H1 (cell line): ENCODE measurements at regions not wholly inside any gene's neighbourhood (a gene's known extent, or its start where the extent isn't known, plus 50 kb on each side); places are given as distances from the start of the nearest gene placed in this dataset.

Experiments used
- CTCF ChIA-PET: fragments of 300-600 bp; sonication (Branson Sonifier 250); formaldehyde crosslinking; loops from one replicate; lab custom pipeline; 2021; ENCODE audit not compliant: partially characterized antibody; lab: Charles Lee
- POLR2A ChIA-PET: fragments of 300-600 bp; sonication (Branson Sonifier 250); formaldehyde crosslinking; loops from one replicate; lab custom pipeline; 2021; ENCODE audit warnings: inconsistent platforms; ENCODE audit not compliant: partially characterized antibody; lab: Charles Lee
- DNase-seq, 2 experiments: peaks; one replicate each; pipeline versions ENCODE4 v3.0.0 to v3.0.0-alpha.2; 2010 to 2022; ENCODE audit warnings: low spot score in 2 of 2, low read depth in 1 of 2, mixed read lengths in 1 of 2
- FAIRE-seq: peaks from 2 replicates; lab custom pipeline; 2011; peaks lifted over from hg19 to GRCh38; lab: Jason Lieb, UNC
- H2AFZ ChIP-seq: 2 replicates; pipeline ENCODE4 v1.8.1; 2012; ENCODE audit warnings: low read length, inconsistent platforms
- H2AK5ac ChIP-seq: 2 replicates; pipeline ENCODE4 v1.6.1; 2013; ENCODE audit warnings: low read depth, low read length
- H2BK120ac ChIP-seq: replicated peaks from 2 replicates; pipeline ENCODE3; 2013; ENCODE audit warnings: low read depth, low read length, inconsistent platforms
- H2BK12ac ChIP-seq: 2 replicates; pipeline ENCODE4 v1.6.1; 2013; ENCODE audit warnings: low read depth, low read length
- H2BK15ac ChIP-seq: 2 replicates; pipeline ENCODE4 v1.6.1; 2013; ENCODE audit warnings: low read length
- H2BK20ac ChIP-seq: 2 replicates; pipeline ENCODE4 v1.6.1; 2013; ENCODE audit warnings: low read length
- H2BK5ac ChIP-seq: 2 replicates; pipeline ENCODE4 v1.6.1; 2013; ENCODE audit warnings: low read depth, low read length
- H3K14ac ChIP-seq: 2 replicates; pipeline ENCODE4 v1.6.1; 2013; ENCODE audit warnings: inconsistent platforms; ENCODE audit not compliant: insufficient read length
- H3K18ac ChIP-seq: 2 replicates; pipeline ENCODE4 v1.6.1; 2013; ENCODE audit warnings: low read length; ENCODE audit errors: extremely low read depth
- H3K23ac ChIP-seq: 2 replicates; pipeline ENCODE4 v1.6.1; 2013; ENCODE audit warnings: inconsistent platforms; ENCODE audit not compliant: insufficient read length
- H3K23me2 ChIP-seq: 2 replicates; pipeline ENCODE4 v1.6.1; 2013; ENCODE audit warnings: low read depth, low read length
- H3K27ac ChIP-seq: 2 replicates; pipeline ENCODE4 v1.6.1; 2011; ENCODE audit warnings: low read depth, low read length, inconsistent platforms
- H3K27me3 ChIP-seq, 4 experiments: replicated peaks in 1 of 4; 1 replicate in 1 of 4; 2 replicates in 3 of 4; pipeline versions ENCODE4 v1.6.1 to v1.8.1; 2011 to 2013; ENCODE audit warnings: low read length in 3 of 4, mild to moderate bottlenecking in 3 of 4, inconsistent platforms in 2 of 4, mixed read lengths in 2 of 4, moderate library complexity in 1 of 4; ENCODE audit not compliant: control insufficient read depth in 3 of 4, insufficient read depth in 3 of 4; ENCODE audit errors: extremely low read depth in 1 of 4
- H3K36me3 ChIP-seq, 4 experiments: 2 replicates each; pipeline versions ENCODE4 v1.6.1 to v1.8.1; 2011 to 2013; ENCODE audit warnings: mild to moderate bottlenecking in 4 of 4, low read length in 3 of 4, moderate library complexity in 2 of 4, control low read depth in 1 of 4, inconsistent platforms in 1 of 4; ENCODE audit not compliant: insufficient read depth in 4 of 4, control insufficient read depth in 2 of 4
- H3K4ac ChIP-seq: replicated peaks from 2 replicates; pipeline ENCODE3; 2013; ENCODE audit warnings: low read length, low read depth, mixed read lengths, inconsistent platforms; ENCODE audit not compliant: insufficient read length
- H3K4me1 ChIP-seq, 4 experiments: replicated peaks in 1 of 4; 1 replicate in 1 of 4; 2 replicates in 3 of 4; pipeline versions ENCODE4 v1.6.1 to v1.8.1; 2011 to 2013; ENCODE audit warnings: low read length in 3 of 4, inconsistent platforms in 2 of 4, mixed read lengths in 1 of 4; ENCODE audit not compliant: insufficient read depth in 4 of 4, control insufficient read depth in 3 of 4
- H3K4me2 ChIP-seq, 2 experiments: 2 replicates each; pipeline versions ENCODE4 v1.6.1 to v1.8.1; 2011 to 2013; ENCODE audit warnings: low read depth in 2 of 2, low read length in 2 of 2, control low read depth in 1 of 2, inconsistent platforms in 1 of 2, mild to moderate bottlenecking in 1 of 2; ENCODE audit not compliant: insufficient read depth in 1 of 2
- H3K4me3 ChIP-seq, 4 experiments: fragments of 200-600, 300-600 bp in 1 of 4; sonication (generic), shearing (Covaris generic), sonication (Bioruptor Twin) in 1 of 4; 2 replicates each; pipeline versions ENCODE4 v1.5.1 to v1.8.1; 2011 to 2016; ENCODE audit warnings: low read length in 4 of 4, low read depth in 3 of 4, control low read depth in 2 of 4, inconsistent platforms in 2 of 4, mild to moderate bottlenecking in 2 of 4, mixed read lengths in 1 of 4, moderate library complexity in 1 of 4; ENCODE audit not compliant: insufficient read depth in 2 of 4; ENCODE audit errors: extremely low read depth in 1 of 4
- H3K56ac ChIP-seq: replicated peaks from 2 replicates; pipeline ENCODE3; 2013; ENCODE audit warnings: low read depth, mild to moderate bottlenecking, mixed read lengths, low read length, inconsistent platforms; ENCODE audit not compliant: insufficient read length
- H3K79me1 ChIP-seq: 2 replicates; pipeline ENCODE4 v1.6.1; 2013; ENCODE audit warnings: low read depth, low read length, control low read depth
- H3K79me2 ChIP-seq, 2 experiments: 2 replicates each; pipeline versions ENCODE4 v1.6.1 to v1.8.1; 2012 to 2013; ENCODE audit warnings: low read length in 2 of 2, mild to moderate bottlenecking in 2 of 2, inconsistent platforms in 1 of 2; ENCODE audit not compliant: insufficient read depth in 2 of 2, control insufficient read depth in 1 of 2
- H3K9ac ChIP-seq, 4 experiments: replicated peaks in 1 of 4; 1 replicate in 1 of 4; 2 replicates in 3 of 4; pipeline versions ENCODE4 v1.6.1 to v1.8.1; 2011 to 2013; ENCODE audit warnings: low read depth in 3 of 4, low read length in 3 of 4, control low read depth in 2 of 4, mild to moderate bottlenecking in 2 of 4, moderate library complexity in 2 of 4, inconsistent platforms in 1 of 4; ENCODE audit errors: extremely low read depth in 1 of 4
- H3K9me3 ChIP-seq, 2 experiments: 2 replicates each; pipeline versions ENCODE4 v1.6.1 to v1.8.1; 2012 to 2013; ENCODE audit warnings: mild to moderate bottlenecking in 2 of 2, moderate library complexity in 2 of 2, control low read depth in 1 of 2, inconsistent platforms in 1 of 2, low read depth in 1 of 2, low read length in 1 of 2, mixed read lengths in 1 of 2; ENCODE audit not compliant: insufficient read depth in 2 of 2
- H4K20me1 ChIP-seq, 2 experiments: replicated peaks in 1 of 2; 2 replicates each; pipeline versions ENCODE3 to v1.8.1; 2011 to 2013; ENCODE audit warnings: inconsistent platforms in 2 of 2, low read length in 2 of 2, mild to moderate bottlenecking in 1 of 2; ENCODE audit not compliant: insufficient read depth in 2 of 2, control insufficient read depth in 1 of 2
- H4K5ac ChIP-seq: 2 replicates; pipeline ENCODE4 v1.6.1; 2013; ENCODE audit warnings: low read length, low read depth, mixed read lengths, inconsistent platforms; ENCODE audit not compliant: insufficient read length
- H4K8ac ChIP-seq: 2 replicates; pipeline ENCODE4 v1.8.0; 2013; ENCODE audit warnings: mild to moderate bottlenecking, moderate library complexity, low read length, inconsistent platforms; ENCODE audit not compliant: insufficient read depth; ENCODE audit errors: extremely low read depth
- H4K91ac ChIP-seq: replicated peaks from 2 replicates; pipeline ENCODE3; 2013; ENCODE audit warnings: low read length, mixed read lengths, inconsistent platforms; ENCODE audit not compliant: insufficient read length
- CBX5 ChIP-seq: fragments of 300-800, 300-1000 bp; sonication (generic); IDR thresholded peaks from 2 replicates; pipeline ENCODE4 v1.7.1; 2016; ENCODE audit warnings: antibody characterized with exemption, low read length, low read depth
- CREB1 ChIP-seq: IDR thresholded peaks from 2 replicates; pipeline ENCODE4 v1.6.1; 2012; ENCODE audit warnings: inconsistent platforms
- CTBP2 ChIP-seq: IDR thresholded peaks from 2 replicates; pipeline ENCODE4 v1.7.0; 2011; ENCODE audit warnings: borderline replicate concordance, mild to moderate bottlenecking, moderate library complexity, mixed read lengths, low read length; ENCODE audit not compliant: insufficient read depth, insufficient read length
- E2F6 ChIP-seq: IDR thresholded peaks from 2 replicates; pipeline ENCODE4 v1.6.1; 2012; ENCODE audit warnings: inconsistent platforms
- EGR1 ChIP-seq: IDR thresholded peaks from 2 replicates; pipeline ENCODE4 v1.6.1; 2011; ENCODE audit warnings: low read depth, low read length, borderline replicate concordance
- GABPA ChIP-seq: IDR thresholded peaks from 2 replicates; pipeline ENCODE4 v1.6.1; 2011; ENCODE audit warnings: mild to moderate bottlenecking, low read length, moderate library complexity, borderline replicate concordance; ENCODE audit not compliant: insufficient read depth
- HDAC6 ChIP-seq: IDR thresholded peaks from one replicate; pipeline ENCODE4 v1.7.1; 2012; ENCODE audit warnings: low read depth, mild to moderate bottlenecking, inconsistent platforms, low read length, moderate library complexity
- KDM4A ChIP-seq: IDR thresholded peaks from one replicate; pipeline ENCODE4 v1.7.1; 2012; ENCODE audit warnings: low read depth, mild to moderate bottlenecking, moderate library complexity, low read length, inconsistent platforms; ENCODE audit not compliant: severe bottlenecking
- KDM5A ChIP-seq: fragments of 200-600 bp; IDR thresholded peaks from 2 replicates; pipeline ENCODE4 v1.7.1; 2012; ENCODE audit warnings: mild to moderate bottlenecking, low read length, inconsistent platforms, mixed read lengths
- NANOG ChIP-seq: IDR thresholded peaks from 2 replicates; pipeline ENCODE4 v1.6.1; 2011; ENCODE audit warnings: low read length, low read depth, mild to moderate bottlenecking, inconsistent platforms; ENCODE audit not compliant: insufficient read depth, poor library complexity, severe bottlenecking
- NRF1 ChIP-seq: IDR thresholded peaks from 2 replicates; pipeline ENCODE4 v1.6.1; 2011; ENCODE audit warnings: mild to moderate bottlenecking, low read depth, low read length, improper control_type of control experiment
- POU5F1 ChIP-seq: IDR thresholded peaks from 2 replicates; pipeline ENCODE4 v1.6.1; 2011; ENCODE audit warnings: low read depth, mild to moderate bottlenecking, low read length, moderate library complexity
- RFX5 ChIP-seq: IDR thresholded peaks from 2 replicates; pipeline ENCODE4 v1.6.1; 2011; ENCODE audit warnings: low read depth, low read length, improper control_type of control experiment, borderline replicate concordance
- SP4 ChIP-seq: IDR thresholded peaks from 2 replicates; pipeline ENCODE4 v1.6.1; 2012; ENCODE audit warnings: low read length, inconsistent platforms
- TAF1 ChIP-seq: IDR thresholded peaks from 2 replicates; pipeline ENCODE4 v1.6.1; 2011; ENCODE audit warnings: mild to moderate bottlenecking, low read depth, low read length
- TBP ChIP-seq: IDR thresholded peaks from 2 replicates; pipeline ENCODE4 v1.6.1; 2011; ENCODE audit warnings: low read depth, low read length, improper control_type of control experiment
- WGBS, 2 experiments: shearing (Covaris generic) in 1 of 2; methylation state at CpG; one replicate each; pipeline versions ENCODE4 v1.1.6 to v1.1.7; 2013 to 2015; ENCODE audit warnings: low lambda C conversion rate in 2 of 2, mixed read lengths in 2 of 2, inconsistent platforms in 1 of 2, low coverage in 1 of 2, missing lambda C conversion rate in 1 of 2; ENCODE audit not compliant: insufficient replicate concordance in 2 of 2, insufficient coverage in 1 of 2, insufficient read length in 1 of 2; ENCODE audit errors: extremely low coverage in 1 of 2, missing lambda C conversion rate in 1 of 2; 5-methylcytosine and 5-hydroxymethylcytosine counted together

- Histone ChIP-seq H4K5ac (no peak overlapping the region), H3K4me3 (no peak overlapping the region), H3K79me2 (no peaks in the 10 kb centered on the region), H3K27me3 (no peaks in the 10 kb centered on the region), H2BK20ac (no peak overlapping the region), H3K18ac (no peak overlapping the region), H3K56ac (no peak overlapping the region), H2AK5ac (no peak overlapping the region), H3K27ac (no peak overlapping the region), H2BK120ac (no peak overlapping the region), H2BK12ac (no peak overlapping the region), H4K20me1 (no peaks in the 10 kb centered on the region), H3K4me2 (no peak overlapping the region), H3K9me3 (no peaks in the 10 kb centered on the region), H2BK5ac (no peak overlapping the region), H2BK15ac (no peak overlapping the region), H3K4me1 (no peaks in the 10 kb centered on the region; a peak in 1 of 7 replicates), H3K36me3 (no peaks in the 10 kb centered on the region), H2AFZ (no peak overlapping the region), H4K8ac (no peak overlapping the region), H3K23ac (no peak overlapping the region), H3K79me1 (no peaks in the 10 kb centered on the region), H4K91ac (no peak overlapping the region), H3K23me2 (no peaks in the 10 kb centered on the region), H3K9ac (no peak overlapping the region), H3K4ac (no peak overlapping the region), H3K14ac (no peak overlapping the region)
- ChIA-PET POLR2A (no interaction called here), CTCF (no interaction called here)
- DNase-seq (no peak), FAIRE-seq (no peak)
- WGBS, 2 experiments, result 100% methylated on average over 1 of the region's 1 CpG; no CpG with 5 or more reads in 1 of the 2 experiments
- TF ChIP-seq E2F6 (no peak), CTBP2 (no peak), TAF1 (no peak), NRF1 (no peak), KDM4A (no peak), SP4 (no peak), CBX5 (no peak), CREB1 (no peak), EGR1 (no peak), TBP (no peak), HDAC6 (no peak), RFX5 (no peak), POU5F1 (no peak), GABPA (no peak), KDM5A (no peak), NANOG (no peak)
Observed at GRCh38 chrX:23115651-23116050, 115.9 kb downstream of the DDX53 start.
